ENCODE measurements at regions not wholly inside any gene's neighbourhood (a gene's known extent, or its start where the extent isn't known, plus 50 kb on each side); places are given as distances from the start of the nearest gene placed in this dataset.

- Histone ChIP-seq H3K27ac (no peak overlapping the region), H3K9me3 (no peaks in the 10 kb centered on the region), H3K27me3 (no peaks in the 10 kb centered on the region), H3K36me3 (no peaks in the 10 kb centered on the region), H3K4me3 (no peak overlapping the region), H3K4me1 (no peaks in the 10 kb centered on the region)
- WGBS, 2 donors, result 88 to 89% methylated on average over 3 of the region's 3 CpGs
- intact Hi-C loops (cut with DNase I), result no loop called here
- no peak for TF ChIP-seq POLR2AphosphoS5 (IDR thresholded peaks at IDR 0.05)
- no peak for TF ChIP-seq EP300 (IDR thresholded peaks at IDR 0.05)
- TF ChIP-seq POLR2A (IDR thresholded peaks at IDR 0.05), result no peak
- TF ChIP-seq CTCF (IDR thresholded peaks at IDR 0.05), result no peak
- no peak for DNase-seq
These were observed 195.2 kb upstream of the HS3ST5 start for GRCh38 chr6:114537977-114538376.

- WGBS, 2 donors, result 85 to 90% methylated on average over 4 of the region's 4 CpGs
- intact Hi-C loops (cut with DNase I), result no loop called here
- H3K27me3 ChIP-seq, result no peaks in the 10 kb centered on the region
These were observed 192.0 kb upstream of the HS3ST5 start for GRCh38 chr6:114534813-114535212.

DNA sequence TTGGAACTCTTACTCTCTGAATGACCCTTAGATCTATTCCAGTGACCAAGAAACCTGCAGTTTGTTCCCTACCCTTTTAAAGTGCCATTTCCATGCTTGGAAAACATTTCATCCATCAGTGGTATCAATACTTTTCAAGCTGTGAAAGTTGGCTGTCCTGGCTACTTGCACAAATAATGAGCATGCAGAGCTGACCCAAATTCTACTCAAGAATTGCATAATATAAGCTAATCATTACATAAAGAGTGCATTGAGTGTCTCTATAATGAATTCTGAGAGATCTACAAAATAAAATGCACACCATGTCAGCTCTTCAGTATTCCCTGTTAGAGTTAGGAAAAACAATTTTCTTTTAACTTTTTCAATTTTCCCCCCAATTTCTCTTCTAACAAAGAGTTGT is 181.3 kb upstream of the HS3ST5 start:
- no peak for TF ChIP-seq CTCF (IDR thresholded peaks at IDR 0.05)
- TF ChIP-seq POLR2AphosphoS5 (IDR thresholded peaks at IDR 0.05), result no peak
- no peak for TF ChIP-seq POLR2A (IDR thresholded peaks at IDR 0.05)
- no peak for TF ChIP-seq EP300 (IDR thresholded peaks at IDR 0.05)
- no peak for DNase-seq
- no peaks in the 10 kb centered on the region for H3K4me1 ChIP-seq
- no peak overlapping the region for H3K4me3 ChIP-seq
- no peaks in the 10 kb centered on the region for H3K36me3 ChIP-seq
- H3K27ac ChIP-seq, result no peak overlapping the region
- no peaks in the 10 kb centered on the region for H3K27me3 ChIP-seq
- no peaks in the 10 kb centered on the region for H3K9me3 ChIP-seq
- intact Hi-C loops (cut with DNase I), result no loop called here

More at GRCh38 chr6:114534813-114535212, 192.0 kb upstream of the HS3ST5 start:
- Histone ChIP-seq H3K27ac (no peak overlapping the region), H3K4me3 (no peak overlapping the region), H3K4me1 (no peaks in the 10 kb centered on the region), H3K9me3 (no peaks in the 10 kb centered on the region), H3K36me3 (no peaks in the 10 kb centered on the region)
- TF ChIP-seq POLR2A (IDR thresholded peaks at IDR 0.05) (no peak), EP300 (IDR thresholded peaks at IDR 0.05) (no peak), CTCF (IDR thresholded peaks at IDR 0.05) (no peak), POLR2AphosphoS5 (IDR thresholded peaks at IDR 0.05) (no peak)
- no peak for DNase-seq

GRCh38 chr6:114523508-114523907 is 180.7 kb upstream of the HS3ST5 start:
- Histone ChIP-seq H3K4me3 (no peak overlapping the region), H3K9me3 (no peaks in the 10 kb centered on the region), H3K27ac (no peak overlapping the region), H3K4me1 (no peaks in the 10 kb centered on the region), H3K36me3 (no peaks in the 10 kb centered on the region), H3K27me3 (no peaks in the 10 kb centered on the region)
- no peak for DNase-seq
- intact Hi-C loops (cut with DNase I), result no loop called here
- no peak for TF ChIP-seq EP300 (IDR thresholded peaks at IDR 0.05)
- no peak for TF ChIP-seq POLR2AphosphoS5 (IDR thresholded peaks at IDR 0.05)
- TF ChIP-seq CTCF (IDR thresholded peaks at IDR 0.05), result no peak
- no peak for TF ChIP-seq POLR2A (IDR thresholded peaks at IDR 0.05)
- 84 to 89% methylated on average over 2 of the region's 2 CpGs for WGBS, 2 donors

DNA sequence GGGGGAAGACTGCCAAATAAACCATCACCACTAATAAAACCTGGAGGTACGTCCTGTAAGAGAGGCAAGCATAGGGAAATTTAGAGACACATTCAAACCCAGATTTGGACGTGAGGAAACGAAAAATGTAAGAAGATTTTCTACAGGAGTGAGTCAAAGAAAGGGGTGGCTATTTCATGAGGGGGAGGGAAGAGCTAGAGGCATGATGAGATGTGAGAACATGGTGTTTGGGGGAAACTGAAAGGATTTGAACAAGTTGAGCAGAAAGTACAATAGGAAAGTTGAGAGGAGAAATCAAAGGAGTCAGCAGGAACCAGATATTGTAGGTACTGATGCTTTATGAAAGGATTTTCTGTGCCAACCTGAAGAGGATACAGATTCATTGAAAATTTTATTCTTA is 179.1 kb upstream of the HS3ST5 start:
- TF ChIP-seq POLR2AphosphoS5 (IDR thresholded peaks at IDR 0.05), result no peak
- TF ChIP-seq CTCF (IDR thresholded peaks at IDR 0.05), result no peak
- no peak for TF ChIP-seq POLR2A (IDR thresholded peaks at IDR 0.05)
- TF ChIP-seq EP300 (IDR thresholded peaks at IDR 0.05), result no peak
- no peaks in the 10 kb centered on the region for H3K9me3 ChIP-seq
- WGBS, 2 donors, result 74 to 81% methylated on average over 3 of the region's 3 CpGs
- H3K27ac ChIP-seq, result no peak overlapping the region
- H3K4me3 ChIP-seq, result no peak overlapping the region
- intact Hi-C loops (cut with DNase I), result no loop called here
- no peaks in the 10 kb centered on the region for H3K4me1 ChIP-seq
- H3K36me3 ChIP-seq, result no peaks in the 10 kb centered on the region
- no peak for DNase-seq
- H3K27me3 ChIP-seq, result no peaks in the 10 kb centered on the region
